Smooth muscle cell of the brain vasculature (primary cell): ENCODE measurements at regions not wholly inside any gene's neighbourhood (a gene's known extent, or its start where the extent isn't known, plus 50 kb on each side); places are given as distances from the start of the nearest gene placed in this dataset.
A peak's percentile ranks its signal among the peaks of the same experiment; 100 is the strongest.

Source experiments
- DNase-seq: peaks from one replicate; pipeline ENCODE4 v3.0.0-alpha.2; 2012; ENCODE audit warnings: low read depth, low spot score

DNA sequence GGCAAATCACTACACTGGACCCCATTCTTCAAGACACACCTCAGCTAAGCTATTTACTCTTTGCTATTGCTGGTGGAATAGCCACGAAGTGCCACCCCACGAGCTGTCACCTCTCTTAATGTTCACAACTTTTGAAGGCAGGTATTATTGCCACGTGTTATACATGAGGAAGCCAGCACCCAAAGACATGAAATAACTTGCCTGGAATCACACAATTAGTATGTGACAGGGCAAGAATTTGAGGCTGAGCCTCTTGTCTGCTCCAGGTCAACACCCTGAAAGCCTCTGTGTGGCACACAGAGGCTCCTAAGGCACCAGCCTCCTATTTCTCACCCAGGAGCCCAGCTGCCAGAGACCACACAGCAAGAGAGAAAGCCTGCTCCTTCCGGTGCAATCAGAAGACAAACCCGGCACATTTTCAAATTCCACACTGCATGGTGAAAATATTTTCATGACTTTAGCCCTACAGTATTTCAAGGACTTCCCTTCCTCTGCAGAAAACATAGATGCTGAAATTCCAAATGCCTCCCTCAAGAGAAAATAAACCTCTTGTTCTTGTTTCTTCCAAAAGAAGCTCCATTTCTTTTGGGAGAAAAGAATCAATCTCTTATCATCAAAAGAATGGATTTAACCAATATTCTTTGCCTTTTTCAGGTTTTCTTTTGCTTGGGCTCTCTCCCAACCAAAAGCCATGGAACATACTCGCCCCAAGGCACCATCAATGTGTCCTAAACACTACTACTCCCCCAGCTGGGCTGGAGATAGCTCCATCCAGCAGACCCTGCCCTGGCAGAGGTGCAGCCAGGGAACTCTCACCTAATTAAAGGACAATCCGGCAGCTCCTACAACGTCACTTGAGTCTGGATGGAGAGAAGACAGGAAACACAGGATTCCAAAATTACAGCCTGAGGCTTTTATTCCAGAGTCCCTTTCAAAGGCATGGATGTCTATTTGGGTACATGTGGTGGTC is 84.7 kb upstream of the THBS1 start:
- DNase-seq = no peak

DNA sequence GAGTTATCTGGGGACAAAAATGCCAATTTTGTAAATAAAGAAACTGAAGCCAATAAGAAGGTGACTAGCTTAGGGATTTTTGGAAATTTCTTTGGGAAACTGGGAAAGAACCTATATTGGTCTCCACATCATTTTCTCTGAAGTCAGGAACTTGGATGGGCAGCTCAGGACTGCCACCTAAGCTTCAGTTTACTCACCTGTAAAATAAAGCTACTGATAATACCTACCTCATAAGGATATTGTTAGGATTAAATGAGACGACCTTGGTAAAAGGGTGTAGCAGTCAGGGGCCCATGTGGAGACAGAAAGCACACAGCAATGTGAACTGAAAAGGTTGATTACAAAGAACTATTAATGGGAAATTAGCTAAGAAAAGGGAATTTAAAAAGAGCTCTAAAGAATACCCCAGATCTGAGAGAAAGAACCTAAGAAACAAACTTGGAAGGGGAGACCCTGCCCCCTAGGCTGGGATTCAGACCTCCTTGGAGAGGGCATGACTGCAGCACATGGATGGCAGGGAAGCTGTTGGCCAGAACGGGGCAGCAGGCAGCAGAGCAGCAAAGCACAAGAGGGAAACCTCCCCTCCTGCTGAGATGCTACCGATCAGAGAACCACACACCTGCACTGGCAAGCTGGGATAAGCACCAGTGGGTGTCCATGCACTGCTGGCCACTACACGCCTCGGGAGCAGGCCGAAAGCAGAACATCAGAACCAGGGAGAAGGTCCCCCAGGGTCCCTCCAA is 83.7 kb upstream of the THBS1 start:
- DNase-seq = no peak

DNA sequence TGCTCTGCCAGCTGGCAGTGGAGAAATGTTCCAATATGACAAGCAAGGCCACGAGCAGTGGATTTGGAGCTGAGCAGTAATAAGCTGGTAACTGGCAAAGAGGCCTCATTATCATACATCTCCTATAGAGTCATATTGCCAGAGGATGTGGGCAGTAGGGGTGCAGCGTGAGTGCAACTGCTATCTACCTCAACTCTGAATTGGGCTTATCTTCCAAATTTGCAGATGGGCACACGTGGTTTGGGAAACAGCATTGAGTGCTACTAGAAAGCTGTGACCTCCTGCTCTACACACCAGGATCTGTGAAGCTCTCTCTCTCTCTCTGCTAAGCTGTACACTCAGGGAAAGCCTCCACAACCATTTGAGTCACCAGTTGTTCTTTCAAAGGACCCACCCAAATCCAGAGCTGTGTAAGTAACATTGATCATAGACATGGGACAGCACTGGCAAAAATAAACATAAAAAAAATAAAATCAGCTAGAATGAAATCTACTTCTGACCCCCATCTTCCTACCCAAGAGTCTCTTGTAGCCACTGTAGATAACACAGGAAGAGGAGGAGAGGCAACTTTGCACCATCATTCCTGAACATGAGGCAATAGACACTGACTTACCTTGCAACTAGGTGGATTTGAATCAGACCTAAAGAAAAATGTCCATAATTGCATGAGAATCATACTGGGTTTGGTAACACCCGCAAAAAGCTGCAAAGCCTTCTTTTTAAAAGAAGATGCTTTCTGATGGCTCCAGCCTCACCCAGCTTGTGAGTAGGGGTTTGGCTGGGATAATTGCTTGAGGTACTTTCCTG is 82.9 kb upstream of the THBS1 start:
- no peak for DNase-seq

DNA sequence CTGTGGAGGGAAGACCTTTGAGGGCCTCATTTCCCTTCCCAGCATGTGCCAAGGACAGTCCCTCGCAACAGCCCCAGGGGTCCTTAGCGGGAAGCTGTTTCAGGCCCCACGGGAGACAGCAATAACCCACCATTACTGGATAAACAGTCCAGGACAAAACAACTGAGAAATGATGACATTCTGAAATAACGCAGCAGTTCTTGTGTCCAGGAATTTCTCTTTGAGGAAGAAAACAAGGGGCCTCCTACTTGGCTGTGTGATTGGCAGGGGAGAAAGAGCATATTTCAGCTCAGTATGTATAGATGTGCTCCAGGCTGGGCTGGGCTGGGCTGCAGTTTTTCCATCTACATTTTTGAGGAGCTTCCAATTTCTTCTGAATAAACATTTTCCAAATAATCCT is 82.2 kb upstream of the THBS1 start:
- no peak for DNase-seq

DNA sequence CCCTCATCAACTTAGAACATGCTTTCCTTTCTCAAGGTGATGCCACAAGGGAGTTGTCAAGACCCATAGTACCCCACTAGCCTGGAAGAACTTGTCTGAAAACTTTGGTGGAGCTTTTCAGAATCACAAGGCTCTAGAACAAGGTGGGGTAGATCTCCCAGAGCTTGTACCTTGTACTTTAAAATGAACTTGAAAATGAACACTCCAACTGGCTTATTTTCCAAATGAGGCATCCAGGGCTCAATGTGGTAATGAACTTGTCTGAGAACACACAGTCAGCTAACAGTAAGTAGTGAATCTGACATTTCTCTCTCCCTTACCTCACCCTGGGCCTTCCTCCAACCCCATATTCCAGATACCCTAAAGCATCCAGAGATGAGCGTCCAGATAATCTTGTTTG is 81.8 kb upstream of the THBS1 start:
- DNase-seq = no peak

DNA sequence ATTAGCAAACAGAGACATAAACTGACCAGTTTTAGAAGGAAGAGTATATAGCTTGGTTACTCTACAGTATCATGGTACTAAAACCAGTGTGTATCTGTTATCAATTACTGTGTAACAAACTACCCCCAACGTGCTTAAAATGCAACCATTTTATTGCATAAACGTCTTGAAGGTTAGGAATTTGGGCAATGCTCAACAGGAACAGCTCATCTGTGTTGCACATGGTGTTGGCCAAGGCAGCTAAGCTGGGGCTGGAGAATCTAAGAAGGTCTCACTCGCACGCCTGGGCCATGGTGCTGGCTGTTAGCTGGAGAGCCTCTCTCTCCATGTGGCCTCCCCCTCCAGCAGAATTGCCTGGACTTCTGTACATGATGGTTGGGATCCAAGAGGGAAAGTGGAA is 81.2 kb upstream of the THBS1 start:
- DNase-seq = no peak

DNA sequence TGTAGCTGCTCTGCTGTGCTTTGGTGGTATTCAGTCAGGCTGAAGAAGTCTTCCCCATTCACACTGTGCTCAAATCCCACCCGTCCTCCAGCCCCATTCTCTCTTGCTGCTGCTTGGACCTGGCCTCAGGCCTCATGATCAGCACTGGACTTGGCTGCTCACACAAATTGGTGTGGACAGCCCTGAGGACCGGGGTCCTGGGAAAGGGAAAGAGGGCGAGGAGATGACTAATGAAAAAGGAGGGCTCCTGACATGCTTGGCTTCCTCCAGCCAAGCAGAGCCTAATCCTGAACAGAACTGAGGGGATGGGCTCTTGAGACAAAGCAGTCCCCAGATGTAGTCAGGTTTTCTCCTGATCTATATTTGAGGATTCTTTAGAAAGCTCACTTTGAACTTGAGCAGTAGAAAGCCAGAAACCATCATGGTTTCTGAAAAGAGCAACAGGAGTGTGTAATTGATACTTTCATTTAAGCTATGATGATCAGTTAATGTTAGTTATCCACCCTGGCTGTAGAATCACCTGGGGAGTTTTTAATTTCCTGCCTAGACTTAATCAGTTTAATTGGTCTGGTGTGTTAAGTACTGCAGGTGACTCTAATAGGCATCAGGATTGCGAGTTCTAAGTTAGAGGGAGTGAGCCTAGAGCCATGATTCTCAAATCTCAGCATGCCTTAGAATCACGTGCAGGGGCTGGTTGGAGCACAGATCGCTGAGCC is 79.4 kb upstream of the THBS1 start:
- no peak for DNase-seq

DNA sequence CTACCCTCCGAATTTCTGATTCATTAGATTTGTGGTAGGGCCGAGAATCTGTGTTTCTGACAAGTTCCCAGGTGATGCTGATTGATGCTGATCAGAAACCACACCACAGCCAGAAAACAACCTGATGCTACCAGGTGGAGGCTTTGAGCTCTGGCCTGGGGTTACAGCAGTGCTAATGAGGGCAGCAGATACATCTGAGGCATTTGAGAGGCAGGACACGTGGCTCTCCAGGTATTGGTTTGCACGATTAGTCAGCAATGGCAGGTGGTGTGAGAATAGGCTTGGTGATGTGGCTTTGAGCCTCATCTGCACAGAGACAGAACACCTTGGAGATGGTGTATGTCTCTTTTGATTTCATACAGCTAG is 78.8 kb upstream of the THBS1 start:
- no peak for DNase-seq

DNA sequence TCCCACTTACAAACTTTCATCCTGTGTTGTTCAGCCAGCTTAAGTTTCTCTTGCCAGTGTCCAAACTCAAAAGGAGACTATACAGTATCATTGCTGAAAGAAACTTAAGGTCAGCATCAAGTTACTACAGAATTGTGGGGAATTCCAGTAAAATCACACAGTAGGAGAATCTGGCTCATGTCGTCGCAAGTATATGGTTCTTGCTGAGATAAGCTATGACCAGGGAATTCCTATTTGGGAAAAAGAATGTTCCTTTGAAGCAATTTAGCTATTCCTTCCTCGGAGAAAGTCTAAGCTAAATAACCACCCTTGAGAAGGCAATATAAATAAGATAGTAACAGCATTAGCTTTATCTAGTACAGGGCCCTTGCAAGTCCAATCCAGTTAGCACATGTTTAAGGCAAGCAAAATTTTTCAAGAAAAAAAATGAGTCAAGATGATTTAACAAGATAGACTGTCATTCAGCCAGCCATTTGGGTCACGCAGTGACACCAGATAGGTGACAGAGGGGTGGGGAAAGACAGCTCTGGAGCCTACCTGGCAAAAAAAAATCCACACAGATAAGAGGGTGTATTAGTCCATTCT is 78.2 kb upstream of the THBS1 start:
- DNase-seq = no peak

DNA sequence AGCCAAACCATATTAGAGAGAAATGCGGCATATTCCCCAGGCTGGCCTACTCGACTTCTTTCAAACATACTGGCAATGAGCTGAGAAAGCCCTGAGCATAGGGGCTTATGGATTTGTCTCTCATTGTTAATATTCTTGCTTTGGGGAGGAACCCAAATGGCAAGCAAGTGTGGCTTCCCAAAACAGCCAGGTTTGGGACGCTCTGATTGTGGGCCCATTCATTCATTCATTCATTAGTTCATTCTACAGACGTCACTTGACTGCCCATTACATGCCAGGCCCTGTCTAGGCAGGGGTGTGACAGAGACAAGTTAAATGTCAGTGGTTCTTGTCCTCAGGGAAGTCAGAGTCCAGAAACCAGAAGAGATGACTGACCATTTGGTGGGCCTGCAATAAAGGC is 77.4 kb upstream of the THBS1 start:
- no peak for DNase-seq

DNA sequence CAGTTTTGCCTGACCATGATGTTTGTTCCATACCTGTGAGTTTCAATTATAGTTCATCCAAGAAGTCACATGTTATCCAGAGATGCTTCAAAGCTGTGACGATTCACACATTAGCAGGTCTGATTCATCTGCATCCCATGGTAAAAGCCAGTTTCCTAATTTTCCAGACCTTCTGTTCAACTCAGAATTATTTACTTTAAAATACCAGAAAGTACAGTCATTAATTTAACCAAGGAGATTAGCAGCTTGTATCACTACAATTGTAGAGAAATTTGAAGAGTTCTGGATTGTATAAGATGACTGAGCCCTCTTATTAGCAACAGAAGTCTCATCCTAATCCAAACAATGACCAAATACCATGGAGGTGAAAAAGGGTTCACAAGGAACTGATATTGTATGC is 76.1 kb upstream of the THBS1 start:
- DNase-seq = no peak

DNA sequence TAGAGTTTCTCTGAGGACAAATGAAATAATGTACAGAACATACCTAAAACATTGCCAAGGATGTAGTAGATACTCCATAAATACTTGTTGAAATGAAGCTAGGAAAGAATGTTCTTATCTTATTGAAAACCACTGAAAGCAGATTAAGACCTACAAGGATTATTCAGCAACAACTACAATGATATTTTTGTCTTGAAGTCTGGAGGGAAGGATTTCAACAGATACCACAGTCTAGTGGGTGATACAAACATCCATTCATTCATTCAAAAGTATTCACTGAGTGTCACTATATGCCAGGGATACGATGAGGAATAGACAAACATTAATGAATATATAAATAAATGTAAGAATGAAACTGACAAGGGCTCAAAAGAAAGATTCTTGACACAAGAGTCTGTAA is 74.7 kb upstream of the THBS1 start:
- DNase-seq = no peak

DNA sequence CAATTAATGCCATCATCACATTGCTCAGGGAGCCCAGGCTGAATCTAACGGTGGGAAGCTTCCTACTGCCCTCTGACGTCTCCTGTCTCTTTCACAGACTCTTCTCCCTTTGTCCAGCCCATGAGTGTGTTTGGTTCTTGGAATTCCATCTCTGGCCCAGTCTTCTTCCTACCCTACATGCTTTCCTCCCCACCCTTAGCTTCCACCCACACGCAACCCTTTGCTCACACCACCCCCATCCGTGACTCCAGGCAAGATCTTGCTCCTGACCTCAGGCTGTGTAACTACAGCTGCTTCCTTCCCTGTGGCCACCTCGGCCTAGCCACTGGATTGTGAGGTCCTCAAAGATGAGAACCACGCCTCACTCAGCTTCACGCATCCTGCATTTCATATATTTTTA is 72.3 kb upstream of the THBS1 start:
- no peak for DNase-seq

DNA sequence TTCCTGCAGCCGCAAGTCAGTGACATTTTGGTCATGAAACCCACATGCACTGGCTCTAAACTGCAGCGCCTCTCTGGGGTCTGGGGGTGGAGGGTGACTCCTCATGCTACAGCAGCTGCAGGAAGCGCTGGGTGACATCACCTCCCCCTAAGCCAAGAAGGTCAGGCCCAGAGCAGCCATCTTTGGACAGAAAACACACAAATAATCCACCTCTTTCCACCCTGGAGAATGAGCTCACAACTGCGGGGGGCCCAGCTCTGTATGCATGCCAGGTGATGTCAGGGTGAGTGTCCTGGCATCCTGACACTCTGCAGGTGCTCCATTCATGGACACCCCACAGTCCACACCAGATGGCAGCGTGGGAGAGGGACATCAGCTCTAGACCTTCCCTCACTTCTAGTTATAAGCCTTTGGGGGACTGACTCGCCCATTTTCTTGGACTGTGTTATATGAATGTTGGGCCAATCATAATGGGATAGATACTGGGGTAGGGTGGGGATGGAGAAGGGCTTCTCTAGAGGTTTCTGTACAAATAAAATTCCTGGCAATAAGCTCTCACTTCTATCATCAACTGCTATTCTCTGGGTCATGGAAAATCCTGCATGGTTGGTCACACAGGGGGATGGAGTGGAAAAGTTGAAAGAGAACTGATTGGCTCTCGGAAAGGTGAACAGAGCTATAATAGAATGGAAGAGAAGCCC is 70.7 kb upstream of the THBS1 start:
- no peak for DNase-seq

DNA sequence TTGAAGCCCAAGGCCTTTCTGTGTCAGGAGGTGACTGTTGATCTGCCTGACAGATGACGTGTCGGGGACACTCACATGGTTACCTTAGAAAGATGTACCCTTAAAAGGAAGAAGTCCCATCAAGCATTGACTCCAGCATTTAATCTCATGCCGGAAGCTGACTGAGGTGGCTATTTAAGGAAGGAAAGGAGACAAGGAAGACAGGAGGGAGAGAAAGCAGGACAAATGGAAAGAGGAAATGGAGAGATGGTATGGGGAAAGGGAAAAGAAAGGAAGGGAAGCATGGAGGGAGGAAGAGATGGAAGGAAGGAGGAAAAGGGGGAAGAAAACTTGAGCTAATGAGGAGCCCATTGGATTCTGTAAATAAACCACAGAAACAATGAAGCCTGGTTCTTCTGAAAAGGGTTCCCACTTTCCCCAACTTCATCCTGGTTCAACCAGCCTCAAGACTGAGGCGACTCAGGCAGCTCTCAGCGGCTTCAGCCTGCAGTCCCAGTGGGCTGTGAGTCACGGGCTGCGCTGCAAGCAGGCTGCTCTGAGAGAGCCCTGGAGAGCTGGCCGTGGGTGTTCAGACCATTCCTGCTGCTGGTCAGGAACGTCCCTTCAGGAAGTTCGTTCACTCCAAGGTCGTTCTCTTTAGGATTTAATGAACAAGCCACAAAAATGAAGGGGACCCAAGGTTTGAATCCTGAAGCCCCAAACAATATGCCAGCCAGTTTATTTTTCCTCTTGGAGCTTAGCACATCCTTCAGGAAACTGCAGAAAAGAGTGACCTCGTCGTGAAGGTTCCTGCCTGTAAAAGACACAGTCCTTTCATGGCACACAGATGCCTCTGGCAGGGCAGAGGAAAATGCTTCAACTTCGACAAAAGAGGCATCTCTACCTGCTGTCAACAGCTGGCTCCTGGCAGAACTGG is 69.6 kb upstream of the THBS1 start:
- DNase-seq = peak; percentile 20

DNA sequence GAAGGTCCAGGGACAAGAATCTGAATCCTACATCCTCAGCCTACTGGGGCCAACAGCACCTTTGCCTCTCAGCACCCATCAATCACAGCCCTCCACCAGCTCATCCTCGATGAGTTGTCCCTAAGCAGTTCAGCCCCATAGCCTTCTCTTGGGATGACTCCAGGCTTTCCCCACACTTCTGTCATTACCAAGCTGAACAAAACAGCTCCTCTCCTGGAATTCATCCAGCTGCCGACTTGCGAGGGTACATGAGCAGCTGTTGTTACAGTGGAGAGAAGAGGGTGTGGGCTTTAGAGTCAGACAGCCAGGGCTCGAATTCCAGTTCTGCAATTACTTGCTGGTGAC is 69.0 kb upstream of the THBS1 start:
- peak; percentile 24 for DNase-seq

DNA sequence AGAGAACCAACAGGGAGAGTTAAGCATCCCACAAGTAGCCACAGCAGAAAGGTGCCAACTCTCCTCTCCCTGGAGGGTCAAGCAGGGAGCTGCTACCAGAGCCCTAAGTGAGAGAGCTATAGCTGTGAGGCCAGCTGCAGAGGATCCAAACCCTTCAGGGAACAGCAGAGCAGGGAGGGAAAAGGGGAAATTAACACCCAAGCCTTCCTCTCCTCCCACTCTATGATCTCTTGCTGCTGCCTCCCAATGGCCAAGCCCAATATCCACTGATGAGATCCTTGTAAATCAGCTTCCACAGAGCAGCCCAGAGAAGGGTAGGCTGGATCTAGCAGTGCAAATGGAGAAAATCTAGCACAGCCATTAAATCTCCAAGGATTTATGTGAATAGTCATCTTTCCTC is 68.2 kb upstream of the THBS1 start:
- DNase-seq = no peak

DNA sequence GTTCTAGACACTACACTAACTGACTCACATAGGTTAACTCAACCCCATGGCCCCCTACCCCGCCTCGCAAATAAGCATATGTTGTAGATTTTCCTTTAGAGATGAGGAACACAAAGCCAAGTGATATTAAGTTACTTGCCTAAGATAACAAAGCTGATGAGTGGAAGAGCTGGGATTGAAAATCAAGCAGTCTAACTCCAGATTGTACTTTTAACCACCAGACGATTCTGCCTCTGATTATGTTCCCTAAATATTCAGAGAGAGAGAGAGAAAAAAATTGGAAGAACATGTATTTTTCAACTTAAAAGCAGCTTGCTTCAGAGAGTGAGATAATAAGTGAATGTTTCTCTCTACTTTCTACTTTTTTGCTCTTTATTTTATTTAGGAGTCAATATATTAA is 66.9 kb upstream of the THBS1 start:
- no peak for DNase-seq

DNA sequence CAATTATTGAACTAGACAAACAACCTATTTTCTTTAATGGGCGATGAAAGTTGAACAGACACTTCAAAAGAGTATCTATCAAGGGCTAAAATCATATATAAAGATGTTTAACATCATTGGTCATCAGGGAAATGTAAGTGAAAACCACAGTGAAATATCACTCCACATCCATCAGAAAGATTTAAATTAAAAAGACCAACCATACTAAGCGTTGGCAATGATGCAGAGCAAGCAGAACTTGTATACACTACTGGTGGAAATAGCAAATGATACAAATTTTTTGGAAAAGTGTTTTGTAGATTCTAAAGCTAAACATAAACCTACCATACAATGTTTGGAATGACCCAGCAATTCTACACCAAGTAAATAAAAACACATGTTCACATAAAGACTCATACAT is 65.9 kb upstream of the THBS1 start:
- no peak for DNase-seq

DNA sequence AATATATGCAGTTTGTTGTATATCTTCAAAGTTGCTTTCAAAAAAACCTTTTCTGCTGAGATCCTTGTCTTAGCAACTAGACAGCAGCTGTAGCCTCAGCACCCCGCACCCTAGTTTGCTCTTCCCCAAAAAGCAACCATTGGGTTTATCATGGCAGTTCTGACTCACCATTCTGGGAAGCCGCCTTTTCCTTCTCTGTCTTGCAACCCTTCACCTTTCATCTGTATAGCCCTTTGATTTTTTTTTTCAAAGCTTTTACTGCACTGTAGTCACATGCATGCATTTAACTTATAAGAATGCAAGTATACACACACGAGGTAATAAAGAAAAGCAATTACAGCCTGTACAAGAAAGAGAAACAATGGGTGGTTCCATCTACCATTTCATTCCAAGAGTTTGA is 65.1 kb upstream of the THBS1 start:
- no peak for DNase-seq
